Epithelial cell of esophagus (primary cell): ENCODE measurements at regions not wholly inside any gene's neighbourhood (a gene's known extent, or its start where the extent isn't known, plus 50 kb on each side); places are given as distances from the start of the nearest gene placed in this dataset.

Source experiments
- DNase-seq: peaks from one replicate; pipeline ENCODE4 v3.0.0; 2010; ENCODE audit warnings: low read depth
- H3K4me3 ChIP-seq: 2 replicates; pipeline ENCODE4 v1.5.1; 2011; ENCODE audit warnings: mild to moderate bottlenecking, low read length, control low read depth
- TF ChIP-seq, protein P1 (sequence below): IDR thresholded peaks from 2 replicates; pipeline ENCODE4 v1.5.1; 2011; ENCODE audit warnings: low read depth, mild to moderate bottlenecking, low read length, control low read depth, inconsistent platforms; ENCODE audit not compliant: insufficient read depth; ENCODE audit errors: missing control alignments

DNA sequence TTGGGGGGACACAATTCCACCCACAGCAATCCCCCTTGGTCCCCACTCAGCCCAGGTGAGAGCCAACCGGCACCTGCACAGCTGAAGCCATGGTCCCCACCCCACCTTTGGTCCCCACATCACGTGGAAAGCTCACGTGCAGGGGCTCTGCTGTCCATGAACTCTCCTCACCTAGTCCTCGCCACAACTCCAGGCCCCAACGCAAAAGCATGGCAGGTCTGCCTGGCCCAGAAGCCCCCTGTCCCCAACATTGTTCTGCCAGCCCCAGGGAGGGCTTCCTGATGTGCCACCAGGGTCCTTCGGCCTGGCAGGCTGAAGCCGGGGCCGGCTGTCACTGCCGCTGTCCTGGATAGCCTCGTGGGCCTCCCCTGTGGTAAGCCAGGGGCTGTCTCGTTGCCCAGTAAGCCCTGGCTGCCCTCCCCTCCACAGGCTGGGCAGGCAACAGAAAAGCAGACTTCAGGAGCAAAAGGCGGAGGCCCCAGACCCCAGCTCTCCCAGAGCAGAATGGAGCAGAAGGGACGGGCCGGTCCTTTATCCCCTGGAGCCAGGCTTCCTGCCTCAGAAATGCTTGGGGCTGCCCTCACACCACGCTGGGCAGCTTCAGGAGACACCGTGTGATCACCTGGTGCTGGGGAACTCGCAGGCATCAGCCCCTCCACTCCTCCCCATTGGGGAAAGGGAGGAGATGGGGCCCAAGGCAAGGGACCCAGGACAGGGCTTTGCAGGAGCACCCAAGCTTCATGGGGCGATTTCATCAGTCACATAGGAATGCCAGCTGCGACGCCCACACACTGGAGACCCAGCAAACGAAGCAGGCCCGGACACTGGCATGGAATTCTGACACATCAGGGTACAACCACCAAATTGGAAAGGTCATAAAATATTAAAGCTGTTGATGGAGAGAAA lies 103.7 kb downstream of the ADRA2C start:
- no peak overlapping the region for H3K4me3 ChIP-seq
- DNase-seq, result no peak
- TF ChIP-seq, protein P1, sequence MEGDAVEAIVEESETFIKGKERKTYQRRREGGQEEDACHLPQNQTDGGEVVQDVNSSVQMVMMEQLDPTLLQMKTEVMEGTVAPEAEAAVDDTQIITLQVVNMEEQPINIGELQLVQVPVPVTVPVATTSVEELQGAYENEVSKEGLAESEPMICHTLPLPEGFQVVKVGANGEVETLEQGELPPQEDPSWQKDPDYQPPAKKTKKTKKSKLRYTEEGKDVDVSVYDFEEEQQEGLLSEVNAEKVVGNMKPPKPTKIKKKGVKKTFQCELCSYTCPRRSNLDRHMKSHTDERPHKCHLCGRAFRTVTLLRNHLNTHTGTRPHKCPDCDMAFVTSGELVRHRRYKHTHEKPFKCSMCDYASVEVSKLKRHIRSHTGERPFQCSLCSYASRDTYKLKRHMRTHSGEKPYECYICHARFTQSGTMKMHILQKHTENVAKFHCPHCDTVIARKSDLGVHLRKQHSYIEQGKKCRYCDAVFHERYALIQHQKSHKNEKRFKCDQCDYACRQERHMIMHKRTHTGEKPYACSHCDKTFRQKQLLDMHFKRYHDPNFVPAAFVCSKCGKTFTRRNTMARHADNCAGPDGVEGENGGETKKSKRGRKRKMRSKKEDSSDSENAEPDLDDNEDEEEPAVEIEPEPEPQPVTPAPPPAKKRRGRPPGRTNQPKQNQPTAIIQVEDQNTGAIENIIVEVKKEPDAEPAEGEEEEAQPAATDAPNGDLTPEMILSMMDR, result no peak

DNA sequence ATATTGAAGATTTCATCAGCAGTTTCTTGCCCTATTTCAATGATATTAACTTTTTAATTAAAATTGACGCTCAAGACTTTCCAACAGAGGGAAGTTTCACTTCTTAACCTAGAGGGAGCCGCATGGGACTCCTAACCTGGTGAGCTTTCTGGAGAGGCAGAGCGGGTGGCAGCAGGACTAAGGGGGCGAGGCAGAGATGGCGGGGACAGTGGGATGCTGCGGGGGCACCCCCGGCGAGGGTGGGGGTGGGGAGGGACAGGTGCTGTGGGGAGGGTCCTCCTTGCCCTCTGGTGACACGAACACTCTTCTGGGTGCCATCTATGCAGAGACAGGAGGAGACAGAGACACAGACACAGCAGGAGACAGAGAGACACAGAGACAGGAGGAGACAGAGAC lies 104.4 kb downstream of the ADRA2C start:
- no peak overlapping the region for H3K4me3 ChIP-seq
- TF ChIP-seq, protein P1, result no peak
- DNase-seq, result no peak

DNA sequence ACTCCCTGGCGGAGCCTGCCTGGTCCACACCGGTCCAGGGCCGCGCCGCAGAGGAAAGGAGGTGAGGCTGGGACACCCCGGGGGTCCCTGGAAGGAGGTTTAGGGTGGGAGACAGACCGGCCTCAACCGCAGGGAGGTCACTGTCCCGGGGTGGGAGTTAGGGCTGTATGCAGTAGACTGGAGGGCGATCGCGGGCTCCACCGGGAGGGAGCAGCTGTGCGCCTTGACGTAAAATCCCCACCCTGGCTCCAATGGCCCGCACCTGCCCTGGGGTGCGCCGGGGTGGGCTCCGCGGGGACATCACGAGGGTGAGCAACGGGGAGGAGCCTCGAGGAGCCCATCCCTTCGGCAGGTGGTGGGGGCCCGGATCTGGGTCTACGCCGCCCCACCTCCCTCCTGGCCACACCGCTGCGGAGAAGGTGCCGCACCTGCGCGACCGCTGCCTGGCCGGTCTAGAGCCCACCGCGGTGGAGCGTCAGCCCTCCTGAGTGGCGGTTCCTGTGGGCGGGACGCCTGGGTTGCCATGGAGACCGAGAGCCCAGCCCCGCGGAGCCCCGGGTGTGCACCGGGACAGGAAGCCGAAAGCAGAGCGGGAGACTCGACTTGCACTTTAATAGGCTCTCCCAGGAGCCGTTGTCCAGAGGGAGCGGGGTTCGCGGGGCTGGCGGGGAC lies 105.1 kb downstream of the ADRA2C start:
- no peak overlapping the region for H3K4me3 ChIP-seq
- no peak for DNase-seq
- TF ChIP-seq, protein P1, result no peak

DNA sequence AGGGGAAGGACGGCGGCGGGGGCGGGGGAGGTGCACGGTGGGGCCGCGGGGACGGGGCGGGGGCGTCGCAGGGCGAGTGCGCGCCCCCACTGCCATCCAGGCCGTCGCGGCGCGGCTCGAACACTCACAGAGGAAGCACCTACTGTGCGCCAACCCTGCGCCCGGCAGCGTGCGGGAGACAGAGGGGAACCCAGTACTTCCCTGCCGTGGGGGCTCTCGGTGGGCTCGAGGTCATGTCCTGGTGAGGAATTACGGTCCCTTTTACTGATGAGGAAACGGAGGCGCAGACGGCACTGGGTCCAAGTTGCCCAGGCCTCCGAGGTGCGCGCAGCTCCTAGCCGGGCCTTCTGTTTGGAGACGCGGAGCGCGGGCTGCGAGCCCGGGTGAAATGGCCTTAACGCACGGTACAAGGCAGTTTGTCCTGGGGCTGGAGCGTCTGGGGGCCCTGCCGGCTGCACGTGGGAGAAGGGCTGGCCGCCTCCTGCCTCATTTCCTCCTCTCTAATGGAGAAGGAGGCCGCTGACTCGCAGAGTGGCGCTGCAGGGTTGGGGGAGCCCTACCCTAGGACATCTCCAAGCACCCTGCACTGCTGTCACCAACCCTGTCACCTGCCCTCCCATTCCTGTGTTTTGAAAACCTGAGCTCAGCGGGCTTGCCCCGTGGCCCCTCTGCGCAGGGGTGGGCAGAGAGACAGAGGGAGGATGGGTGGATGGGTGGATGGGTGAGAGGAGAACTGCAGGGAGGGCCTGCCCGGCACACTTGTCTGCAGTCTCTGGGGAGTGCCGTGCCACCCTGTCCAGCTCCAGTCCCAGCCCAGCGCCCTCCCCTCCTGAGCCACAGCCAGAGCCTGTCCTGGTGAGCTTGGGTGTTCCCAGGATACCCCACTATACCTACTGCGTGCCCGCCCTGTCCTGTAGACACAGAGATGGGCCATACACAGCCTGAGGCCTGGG lies 106.0 kb downstream of the ADRA2C start:
- TF ChIP-seq, protein P1, result no peak
- no peak for DNase-seq
- H3K4me3 ChIP-seq, result no peak overlapping the region

DNA sequence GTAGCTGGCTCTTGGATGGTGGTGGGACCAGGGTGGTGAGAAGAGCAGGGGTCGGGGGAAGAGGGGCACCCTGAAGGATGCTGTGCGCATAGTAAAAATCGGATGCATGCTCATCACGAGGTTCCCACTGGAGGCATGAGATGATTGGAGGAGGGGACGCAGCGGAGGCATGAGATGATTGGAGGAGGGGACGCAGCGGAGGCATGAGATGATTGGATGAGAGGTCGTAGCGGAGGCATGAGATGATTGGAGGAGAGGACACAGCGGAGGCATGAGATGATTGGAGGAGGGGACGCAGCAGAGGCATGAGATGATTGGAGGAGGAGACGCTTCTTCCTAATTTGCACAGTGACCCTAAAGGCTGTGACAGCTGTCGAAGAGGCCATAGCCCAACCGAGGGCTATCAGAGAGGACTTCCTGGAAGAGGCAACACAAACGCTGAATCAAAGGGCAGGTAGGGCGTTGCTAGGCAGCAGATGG lies 106.7 kb downstream of the ADRA2C start:
- H3K4me3 ChIP-seq, result no peak overlapping the region
- no peak for DNase-seq
- TF ChIP-seq, protein P1, result no peak

DNA sequence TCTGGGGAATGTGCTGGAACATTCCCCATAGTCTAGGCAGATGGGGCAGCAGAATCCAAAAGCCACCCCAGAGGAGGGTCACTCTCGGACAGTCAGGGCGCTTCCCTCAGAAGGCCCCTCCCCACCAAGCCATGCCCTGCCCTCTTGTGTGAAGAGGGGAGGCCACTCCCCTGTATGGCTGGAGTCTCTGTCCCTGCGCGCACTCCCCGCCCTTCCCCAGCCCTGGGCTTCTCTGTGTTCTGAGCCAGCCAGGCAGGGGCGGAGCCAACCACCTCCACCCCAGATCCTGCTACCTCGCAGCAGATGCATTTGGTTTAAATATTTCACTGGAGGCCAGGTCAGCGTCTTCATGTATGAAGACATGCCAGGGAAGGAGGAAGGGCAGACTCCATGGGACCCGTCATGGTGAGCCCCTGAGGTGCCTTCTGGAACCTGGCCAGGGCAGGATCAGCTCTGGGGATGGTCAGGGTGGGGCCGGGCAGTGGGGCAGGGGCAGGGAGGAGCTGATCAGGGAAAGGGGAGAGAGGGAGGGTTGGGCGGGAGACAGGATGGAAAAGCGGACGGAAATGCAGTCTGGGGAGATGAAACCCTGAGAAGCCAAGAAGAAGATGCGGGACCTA lies 107.3 kb downstream of the ADRA2C start:
- TF ChIP-seq, protein P1, result no peak
- DNase-seq, result no peak
- H3K4me3 ChIP-seq, result no peak overlapping the region
